ENCODE measurements at regions not wholly inside any gene's neighbourhood (a gene's known extent, or its start where the extent isn't known, plus 50 kb on each side); places are given as distances from the start of the nearest gene placed in this dataset.
"Not testable (repeated sequence)": the region's sequence is repeated elsewhere in the genome, so short reads cannot be mapped to it uniquely, and the experiment has no call there.

- Mint-ChIP-seq H3K27me3 (ENCODE audit: insufficient read depth, unreplicated experiment) (no peaks in the 10 kb centered on the region), H3K4me1 (ENCODE audit: insufficient read depth, unreplicated experiment) (no peaks in the 10 kb centered on the region), H3K4me3 (ENCODE audit: unreplicated experiment) (no peak overlapping the region), H3K9me3 (ENCODE audit: unreplicated experiment) (peaks cover 16% of the 10 kb centered on the region), H3K36me3 (ENCODE audit: insufficient read depth, unreplicated experiment) (no peaks in the 10 kb centered on the region), H3K27ac (ENCODE audit: low read depth, unreplicated experiment) (no peak overlapping the region)
- intact Hi-C loops (cut with micrococcal nuclease), result no loop called here
- no peak for DNase-seq (ENCODE audit: unreplicated experiment)
- BruUV-seq (replicated peaks), result no TSS peak
- TF ChIP-seq CTCF (IDR thresholded peaks at IDR 0.05; ENCODE audit: unreplicated experiment), result no peak
- ChIA-PET CTCF (interaction anchor here (0.6 kb wide), 1 partner anchor 14 kb away, joined by 3 read pairs; no protein-coding TSS in a partner anchor), POLR2A (interaction anchor here (0.5 to 0.9 kb wide), 2 partner anchors 39 to 623 kb away, joined by 3 to 5 read pairs; no protein-coding TSS in a partner anchor)
Observed at GRCh38 chr6:169088762-169089161, 164.9 kb downstream of the THBS2 start.

- Mint-ChIP-seq H3K36me3 (ENCODE audit: insufficient read depth, unreplicated experiment) (no peaks in the 10 kb centered on the region), H3K4me1 (ENCODE audit: insufficient read depth, unreplicated experiment) (no peaks in the 10 kb centered on the region), H3K27ac (ENCODE audit: low read depth, unreplicated experiment) (no peak overlapping the region), H3K27me3 (ENCODE audit: insufficient read depth, unreplicated experiment) (no peaks in the 10 kb centered on the region), H3K9me3 (ENCODE audit: unreplicated experiment) (peaks cover 16% of the 10 kb centered on the region), H3K4me3 (ENCODE audit: unreplicated experiment) (no peak overlapping the region)
- BruUV-seq (replicated peaks), result no TSS peak
- DNase-seq (ENCODE audit: unreplicated experiment), result no peak
- POLR2A ChIA-PET, result interaction anchor here (1.3 kb wide), 1 partner anchor 18 kb away, joined by 4 read pairs; no protein-coding TSS in a partner anchor
- CTCF ChIA-PET, result no interaction called here
- no peak for TF ChIP-seq CTCF (IDR thresholded peaks at IDR 0.05; ENCODE audit: unreplicated experiment)
- intact Hi-C loops (cut with micrococcal nuclease), result no loop called here
Observed at GRCh38 chr6:169087443-169088041, 166.1 kb downstream of the THBS2 start.

- CTCF ChIA-PET; BruUV-seq (replicated peaks); H3K4me1 Mint-ChIP-seq (ENCODE audit: insufficient read depth, unreplicated experiment); H3K36me3 Mint-ChIP-seq (ENCODE audit: insufficient read depth, unreplicated experiment); DNase-seq (ENCODE audit: unreplicated experiment); H3K27ac Mint-ChIP-seq (ENCODE audit: low read depth, unreplicated experiment); intact Hi-C loops (cut with micrococcal nuclease); H3K4me3 Mint-ChIP-seq (ENCODE audit: unreplicated experiment); H3K27me3 Mint-ChIP-seq (ENCODE audit: insufficient read depth, unreplicated experiment): not testable (repeated sequence)
- peaks cover 16% of the 10 kb centered on the region for H3K9me3 Mint-ChIP-seq (ENCODE audit: unreplicated experiment)
- POLR2A ChIA-PET, result interaction anchor here (1.3 kb wide), 1 partner anchor 19 kb away, joined by 4 read pairs; no protein-coding TSS in a partner anchor
Observed at GRCh38 chr6:169086616-169087015, 167.0 kb downstream of the THBS2 start.

GRCh38 chr6:169086020-169086419 is 167.6 kb downstream of the THBS2 start:
- H3K9me3 Mint-ChIP-seq (ENCODE audit: unreplicated experiment), result peaks cover 16% of the 10 kb centered on the region
- H3K36me3 Mint-ChIP-seq (ENCODE audit: insufficient read depth, unreplicated experiment), result peaks cover 5% of the 10 kb centered on the region

More at GRCh38 chr6:169086020-169086419, 167.6 kb downstream of the THBS2 start:
- CTCF ChIA-PET, result no interaction called here
- no peak overlapping the region for H3K4me3 Mint-ChIP-seq (ENCODE audit: unreplicated experiment)
- H3K27ac Mint-ChIP-seq (ENCODE audit: low read depth, unreplicated experiment), result no peak overlapping the region
- DNase-seq (ENCODE audit: unreplicated experiment), result no peak
- no TSS peak for BruUV-seq (replicated peaks)
- no peaks in the 10 kb centered on the region for H3K27me3 Mint-ChIP-seq (ENCODE audit: insufficient read depth, unreplicated experiment)
- intact Hi-C loops (cut with micrococcal nuclease), result no loop called here
- H3K4me1 Mint-ChIP-seq (ENCODE audit: insufficient read depth, unreplicated experiment), result no peaks in the 10 kb centered on the region
- POLR2A ChIA-PET, result no interaction called here
- TF ChIP-seq CTCF (IDR thresholded peaks at IDR 0.05; ENCODE audit: unreplicated experiment), result no peak

Data from MCF 10A (cell line).